Kidney (tissue), 13 donors: ENCODE measurements at regions not wholly inside any gene's neighbourhood (a gene's known extent, or its start where the extent isn't known, plus 50 kb on each side); places are given as distances from the start of the nearest gene placed in this dataset.

Experiments used
- DNase-seq, 5 donors: peaks; one replicate each; pipeline ENCODE4 v3.0.0-alpha.2; 2013 to 2020
- FAIRE-seq: peaks from 2 replicates; lab custom pipeline; 2012; peaks lifted over from hg19 to GRCh38; lab: Jason Lieb, UNC
- H3K27ac ChIP-seq, 2 donors: one replicate each; pipeline ENCODE4 v1.7.0; 2013; ENCODE audit warnings: low read depth in 2 of 2, low read length in 2 of 2, inconsistent platforms in 1 of 2
- H3K27me3 ChIP-seq: one replicate; pipeline ENCODE4 v1.7.1; 2013; ENCODE audit warnings: low read length, inconsistent platforms; ENCODE audit not compliant: control insufficient read depth, insufficient read depth
- H3K36me3 ChIP-seq, 3 donors: one replicate each; pipeline versions ENCODE4 v1.7.0 to v1.7.1; 2013; ENCODE audit warnings: low read length in 3 of 3, control low read depth in 1 of 3, inconsistent platforms in 1 of 3; ENCODE audit not compliant: insufficient read depth in 3 of 3, control insufficient read depth in 2 of 3
- H3K4me1 ChIP-seq, 3 donors: one replicate each; pipeline versions ENCODE4 v1.7.0 to v1.7.1; 2013; ENCODE audit warnings: low read length in 3 of 3, inconsistent platforms in 1 of 3, low read depth in 1 of 3; ENCODE audit not compliant: control insufficient read depth in 2 of 3, insufficient read depth in 2 of 3
- H3K4me3 ChIP-seq, 3 donors: one replicate each; pipeline versions ENCODE4 v1.7.0 to v1.8.1; 2013; ENCODE audit warnings: low read length in 3 of 3, control low read depth in 1 of 3, inconsistent platforms in 1 of 3
- H3K9ac ChIP-seq, 3 donors: one replicate each; pipeline versions ENCODE4 v1.7.0 to v1.7.1; 2013; ENCODE audit warnings: low read length in 3 of 3, control low read depth in 1 of 3, inconsistent platforms in 1 of 3
- H3K9me3 ChIP-seq, 3 donors: one replicate each; pipeline versions ENCODE4 v1.7.0 to v1.7.1; 2013; ENCODE audit warnings: low read length in 3 of 3, control low read depth in 1 of 3, inconsistent platforms in 1 of 3; ENCODE audit not compliant: control insufficient read depth in 2 of 3, insufficient read depth in 1 of 3
- CTCF ChIP-seq: IDR thresholded peaks from 3 replicates; pipeline ENCODE4 v1.5.1; 2012; ENCODE audit warnings: mild to moderate bottlenecking, moderate library complexity, borderline replicate concordance; ENCODE audit not compliant: insufficient read depth; ENCODE audit errors: extremely low read depth
- intact Hi-C: fragments of 100-400 bp; cut with DNase I; formaldehyde crosslinking; loops from one replicate; pipeline ENCODE4 v1.11.1; 2022
- donor health status: control.
- donor health status: control.
- donor health status: control.
- donor health status: control.
- donor health status: control.
- donor health status: DM: yes; HTN: yes; CAD: no.
- donor health status: Normal renal cell carcinoma (clear cell type).

DNA sequence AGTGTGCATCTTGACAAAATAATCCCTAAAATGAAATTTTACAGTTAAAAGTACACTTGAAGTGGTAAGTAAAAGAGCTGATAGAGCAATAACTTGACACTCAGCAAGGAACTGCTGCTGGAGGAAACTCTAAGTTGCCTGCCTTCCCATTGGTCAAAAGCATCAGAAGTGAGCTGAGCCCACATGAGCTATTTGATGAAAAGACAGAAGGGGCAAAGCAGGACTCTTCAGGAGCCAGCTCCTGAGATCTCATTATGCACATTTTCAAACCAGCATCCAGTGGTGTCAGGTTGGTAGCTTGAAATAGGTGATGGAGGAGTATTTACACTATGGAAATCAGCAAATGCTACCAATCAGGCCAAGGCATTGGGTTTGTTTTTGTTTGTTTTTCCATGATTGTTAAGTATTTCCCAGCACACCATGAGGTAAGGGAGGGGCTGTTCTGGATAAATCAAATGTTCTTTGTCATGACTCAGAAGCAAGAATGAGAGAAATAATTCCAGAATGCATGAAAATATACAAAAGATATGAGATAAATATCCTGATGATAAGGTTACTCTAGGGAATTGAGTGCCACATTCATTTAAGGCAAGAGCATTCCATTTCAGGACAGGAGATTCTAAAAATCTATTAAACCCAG lies 316.6 kb downstream of the SNX13 start:
- no peaks in the 10 kb centered on the region for H3K27me3 ChIP-seq
- no peak for FAIRE-seq

DNA sequence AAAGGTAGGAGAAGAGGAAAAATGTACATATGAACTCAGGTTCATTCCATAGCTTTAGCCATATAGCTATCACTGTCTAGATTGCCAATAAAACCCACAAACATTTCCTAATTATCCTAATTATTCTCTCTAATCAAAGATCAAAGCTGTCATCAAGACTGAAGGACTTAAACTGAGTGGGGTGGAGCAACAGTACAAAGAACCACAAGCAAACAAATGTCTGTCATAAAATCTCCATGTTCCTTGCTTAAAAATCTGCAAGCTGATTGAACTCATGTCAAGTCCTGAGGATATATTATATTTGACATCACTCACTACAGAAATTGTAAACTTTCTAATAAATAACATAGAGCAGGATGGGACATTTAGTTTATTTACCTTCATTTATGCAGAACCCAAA lies 315.9 kb downstream of the SNX13 start:
- Histone ChIP-seq H3K36me3 (no peaks in the 10 kb centered on the region), H3K4me3 (no peak overlapping the region), H3K27me3 (no peaks in the 10 kb centered on the region), H3K4me1 (no peaks in the 10 kb centered on the region), H3K27ac (no peak overlapping the region), H3K9me3 (no peaks in the 10 kb centered on the region), H3K9ac (no peak overlapping the region)
- DNase-seq = no peak
- intact Hi-C loops = no loop called here
- FAIRE-seq = no peak
- no peak for TF ChIP-seq CTCF

More for the DNA sequence above, 316.6 kb downstream of the SNX13 start:
- Histone ChIP-seq H3K36me3 (no peaks in the 10 kb centered on the region), H3K4me1 (no peaks in the 10 kb centered on the region), H3K9me3 (no peaks in the 10 kb centered on the region), H3K4me3 (no peak overlapping the region), H3K27ac (no peak overlapping the region), H3K9ac (no peak overlapping the region)
- no peak for DNase-seq
- intact Hi-C loops = no loop called here
- TF ChIP-seq CTCF = no peak

DNA sequence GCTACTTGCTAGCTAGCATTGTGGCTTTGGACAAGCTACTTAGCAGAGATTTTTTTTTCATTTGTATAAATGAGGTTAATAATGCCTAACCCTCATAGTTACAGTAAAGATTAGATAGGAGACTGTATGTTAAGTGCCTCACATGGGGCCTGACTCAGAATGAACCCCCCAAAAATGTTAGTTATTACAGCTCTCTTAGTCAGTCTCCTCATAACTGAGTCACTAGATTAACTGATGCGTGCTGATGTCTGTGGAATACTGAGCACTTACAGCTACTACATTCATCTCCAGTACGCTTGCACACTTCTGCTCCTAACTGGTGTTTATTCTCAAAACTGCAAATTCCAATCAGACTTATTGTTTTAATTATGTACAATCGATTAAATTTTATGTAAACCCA lies 315.3 kb downstream of the SNX13 start:
- no peak overlapping the region for H3K9ac ChIP-seq
- no peak for FAIRE-seq
- H3K9me3 ChIP-seq = no peaks in the 10 kb centered on the region

More for the DNA sequence above, 315.3 kb downstream of the SNX13 start:
- TF ChIP-seq CTCF = no peak
- no peaks in the 10 kb centered on the region for H3K27me3 ChIP-seq
- DNase-seq = no peak
- H3K36me3 ChIP-seq = no peaks in the 10 kb centered on the region
- H3K27ac ChIP-seq = no peak overlapping the region
- no peaks in the 10 kb centered on the region for H3K4me1 ChIP-seq
- H3K4me3 ChIP-seq = no peak overlapping the region
- intact Hi-C loops = no loop called here
